Caco-2 (cell line): ENCODE measurements at regions not wholly inside any gene's neighbourhood (a gene's known extent, or its start where the extent isn't known, plus 50 kb on each side); places are given as distances from the start of the nearest gene placed in this dataset.

Experiments used
- BruUV-seq: library from RNA; stranded (reverse); fragments of 400-500 nt; replicated peaks from 2 replicates; lab custom pipeline; 2021; lab: Mats Ljungman, UMichigan
- CTCF ChIA-PET: fragments of 300-600 bp; sonication (Branson Sonifier 250); formaldehyde crosslinking; loops from one replicate; lab custom pipeline; 2022; ENCODE audit warnings: antibody characterized with exemption; lab: Charles Lee
- POLR2A ChIA-PET: fragments of 300-600 bp; sonication (Branson Sonifier 250); formaldehyde crosslinking; loops from one replicate; lab custom pipeline; 2022; ENCODE audit warnings: antibody characterized with exemption; lab: Charles Lee
- DNase-seq, 2 experiments: peaks; one replicate each; pipeline versions ENCODE4 v3.0.0 to v3.0.0-alpha.2; 2020 to 2022
- H3K27me3 ChIP-seq: replicated peaks from 2 replicates; pipeline ENCODE4 v1.6.0; 2011; ENCODE audit warnings: low read length; ENCODE audit not compliant: control insufficient read depth, insufficient read depth
- H3K36me3 ChIP-seq: 2 replicates; pipeline ENCODE4 v1.5.1; 2011; ENCODE audit warnings: low read length; ENCODE audit not compliant: control insufficient read depth, insufficient read depth
- H3K4me1 ChIP-seq: fragments of 250-450 bp; sonication (Bioruptor Pico); 2 replicates; pipeline ENCODE4 v1.5.1; 2020; ENCODE audit warnings: mild to moderate bottlenecking
- H3K4me3 ChIP-seq: 2 replicates; pipeline ENCODE4 v1.5.1; 2011; ENCODE audit warnings: low read depth, mild to moderate bottlenecking, control low read depth, low read length
- H3K9me3 ChIP-seq: fragments of 250-450 bp; sonication (Bioruptor Pico); 2 replicates; pipeline ENCODE4 v1.5.1; 2020; ENCODE audit warnings: mild to moderate bottlenecking, moderate library complexity
- H3K27ac Mint-ChIP-seq: one replicate; pipeline ENCODE4 v1.8.0; 2022; ENCODE audit warnings: mixed read lengths; ENCODE audit not compliant: unreplicated experiment
- H3K27me3 Mint-ChIP-seq: one replicate; pipeline ENCODE4 v1.8.0; 2022; ENCODE audit warnings: mixed read lengths; ENCODE audit not compliant: insufficient read depth, unreplicated experiment
- H3K36me3 Mint-ChIP-seq: one replicate; pipeline ENCODE4 v1.8.0; 2022; ENCODE audit warnings: mild to moderate bottlenecking, mixed read lengths; ENCODE audit not compliant: insufficient read depth, unreplicated experiment
- H3K4me1 Mint-ChIP-seq: one replicate; pipeline ENCODE4 v1.8.0; 2022; ENCODE audit warnings: low read depth, mixed read lengths; ENCODE audit not compliant: unreplicated experiment
- H3K4me3 Mint-ChIP-seq: one replicate; pipeline ENCODE4 v1.8.0; 2022; ENCODE audit warnings: mild to moderate bottlenecking, moderate library complexity, mixed read lengths; ENCODE audit not compliant: unreplicated experiment
- H3K9me3 Mint-ChIP-seq: one replicate; pipeline ENCODE4 v1.8.0; 2022; ENCODE audit warnings: mixed read lengths; ENCODE audit not compliant: unreplicated experiment
- intact Hi-C: fragments of 100-400 bp; cut with micrococcal nuclease; formaldehyde crosslinking; loops from one replicate; pipeline ENCODE4 v1.10.0; 2022; ENCODE audit not compliant: unreplicated experiment
- TF ChIP-seq, protein P1 (sequence below), 2 experiments: fragments of 200-600 bp in 1 of 2; IDR thresholded peaks; 1 replicate in 1 of 2; 2 replicates in 1 of 2; pipeline versions ENCODE4 v1.5.1 to v1.8.0; 2011 to 2022; ENCODE audit warnings: antibody characterized with exemption in 1 of 2, control low read depth in 1 of 2, inconsistent platforms in 1 of 2, low read depth in 1 of 2, low read length in 1 of 2, mild to moderate bottlenecking in 1 of 2, moderate library complexity in 1 of 2; ENCODE audit not compliant: insufficient read depth in 1 of 2, severe bottlenecking in 1 of 2, unreplicated experiment in 1 of 2

DNA sequence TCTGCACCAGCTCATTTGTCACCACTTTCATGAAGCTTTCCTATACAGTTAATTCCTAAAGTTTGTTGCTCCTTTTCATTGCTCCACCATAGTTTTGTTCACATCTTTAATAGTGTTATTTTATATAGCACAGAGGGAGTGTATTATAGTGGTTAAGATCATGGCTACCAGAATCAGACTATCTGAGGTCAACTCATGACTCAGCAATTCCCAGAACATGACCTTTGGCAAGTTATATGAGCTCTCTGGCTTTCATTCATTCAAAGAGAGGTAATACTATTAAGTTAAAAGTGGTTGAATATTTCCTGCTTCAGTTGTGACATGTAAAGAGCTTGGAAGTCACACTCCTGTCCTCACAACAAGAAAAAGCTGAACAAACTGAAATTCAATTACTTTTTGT, 1073.5 kb downstream of the NAALADL2 start:
- peaks cover 46% of the 10 kb centered on the region for H3K9me3 Mint-ChIP-seq
- H3K4me3 Mint-ChIP-seq: no peak overlapping the region
- TF ChIP-seq, protein P1, sequence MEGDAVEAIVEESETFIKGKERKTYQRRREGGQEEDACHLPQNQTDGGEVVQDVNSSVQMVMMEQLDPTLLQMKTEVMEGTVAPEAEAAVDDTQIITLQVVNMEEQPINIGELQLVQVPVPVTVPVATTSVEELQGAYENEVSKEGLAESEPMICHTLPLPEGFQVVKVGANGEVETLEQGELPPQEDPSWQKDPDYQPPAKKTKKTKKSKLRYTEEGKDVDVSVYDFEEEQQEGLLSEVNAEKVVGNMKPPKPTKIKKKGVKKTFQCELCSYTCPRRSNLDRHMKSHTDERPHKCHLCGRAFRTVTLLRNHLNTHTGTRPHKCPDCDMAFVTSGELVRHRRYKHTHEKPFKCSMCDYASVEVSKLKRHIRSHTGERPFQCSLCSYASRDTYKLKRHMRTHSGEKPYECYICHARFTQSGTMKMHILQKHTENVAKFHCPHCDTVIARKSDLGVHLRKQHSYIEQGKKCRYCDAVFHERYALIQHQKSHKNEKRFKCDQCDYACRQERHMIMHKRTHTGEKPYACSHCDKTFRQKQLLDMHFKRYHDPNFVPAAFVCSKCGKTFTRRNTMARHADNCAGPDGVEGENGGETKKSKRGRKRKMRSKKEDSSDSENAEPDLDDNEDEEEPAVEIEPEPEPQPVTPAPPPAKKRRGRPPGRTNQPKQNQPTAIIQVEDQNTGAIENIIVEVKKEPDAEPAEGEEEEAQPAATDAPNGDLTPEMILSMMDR (IDR thresholded peaks at IDR 0.05; ENCODE audit: insufficient read depth in 1 of 2, low read depth in 1 of 2, low read length in 1 of 2, severe bottlenecking in 1 of 2, unreplicated experiment in 1 of 2): no peak
- ChIA-PET POLR2A (no interaction called here), CTCF (interaction anchor here (1.1 kb wide), 1 partner anchor 9 kb away, joined by 3 read pairs; no protein-coding TSS in a partner anchor)
- no peak for DNase-seq
- Histone ChIP-seq H3K27me3 (no peaks in the 10 kb centered on the region), H3K4me3 (no peak overlapping the region), H3K9me3 (no peaks in the 10 kb centered on the region), H3K4me1 (0 out of 2 replicates have a peak, but pooled peaks cover 4% of the 10 kb centered on the region), H3K36me3 (no peaks in the 10 kb centered on the region)
- no TSS peak for BruUV-seq
- H3K27me3 Mint-ChIP-seq: no peaks in the 10 kb centered on the region
- H3K4me1 Mint-ChIP-seq: no peaks in the 10 kb centered on the region
- H3K36me3 Mint-ChIP-seq: no peaks in the 10 kb centered on the region
- no peak overlapping the region for H3K27ac Mint-ChIP-seq
- intact Hi-C loops: no loop called here

DNA sequence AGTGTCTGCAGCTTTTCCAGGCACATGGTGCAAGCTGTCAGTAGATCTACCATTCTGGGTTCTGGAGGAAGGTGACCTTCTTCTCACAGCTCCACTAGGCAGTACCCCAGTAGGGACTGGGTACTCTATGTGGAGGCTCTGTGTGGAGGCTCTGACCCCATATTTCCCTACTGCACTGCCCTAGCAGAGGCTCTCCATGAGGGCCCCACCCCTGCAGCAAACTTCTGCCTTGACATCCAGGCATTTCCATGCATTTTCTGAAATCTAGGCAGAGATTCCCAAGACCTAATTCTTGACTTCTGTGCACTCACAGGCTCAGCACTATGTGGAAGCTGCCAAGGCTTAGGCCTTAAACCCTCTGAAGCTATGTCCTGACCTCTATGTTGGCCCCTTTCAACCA, 1060.0 kb downstream of the NAALADL2 start:
- H3K9me3 ChIP-seq: peaks cover 9% of the 10 kb centered on the region; the same call in 1 of the 2 replicates
- H3K4me1 ChIP-seq: no peaks in the 10 kb centered on the region
- POLR2A ChIA-PET: no interaction called here
- peaks cover 10% of the 10 kb centered on the region for H3K9me3 Mint-ChIP-seq
- H3K36me3 ChIP-seq: no peaks in the 10 kb centered on the region
- no peak overlapping the region for H3K4me3 ChIP-seq
- CTCF ChIA-PET: no interaction called here
- H3K27me3 ChIP-seq: no peaks in the 10 kb centered on the region
- BruUV-seq: no TSS peak
- no peak for DNase-seq
- H3K36me3 Mint-ChIP-seq: no peaks in the 10 kb centered on the region
- H3K4me3 Mint-ChIP-seq: no peak overlapping the region
- no peaks in the 10 kb centered on the region for H3K27me3 Mint-ChIP-seq
- no peaks in the 10 kb centered on the region for H3K4me1 Mint-ChIP-seq
- H3K27ac Mint-ChIP-seq: no peak overlapping the region
- TF ChIP-seq, protein P1 (IDR thresholded peaks at IDR 0.05; ENCODE audit: insufficient read depth in 1 of 2, low read depth in 1 of 2, low read length in 1 of 2, severe bottlenecking in 1 of 2, unreplicated experiment in 1 of 2): no peak
- intact Hi-C loops: no loop called here

DNA sequence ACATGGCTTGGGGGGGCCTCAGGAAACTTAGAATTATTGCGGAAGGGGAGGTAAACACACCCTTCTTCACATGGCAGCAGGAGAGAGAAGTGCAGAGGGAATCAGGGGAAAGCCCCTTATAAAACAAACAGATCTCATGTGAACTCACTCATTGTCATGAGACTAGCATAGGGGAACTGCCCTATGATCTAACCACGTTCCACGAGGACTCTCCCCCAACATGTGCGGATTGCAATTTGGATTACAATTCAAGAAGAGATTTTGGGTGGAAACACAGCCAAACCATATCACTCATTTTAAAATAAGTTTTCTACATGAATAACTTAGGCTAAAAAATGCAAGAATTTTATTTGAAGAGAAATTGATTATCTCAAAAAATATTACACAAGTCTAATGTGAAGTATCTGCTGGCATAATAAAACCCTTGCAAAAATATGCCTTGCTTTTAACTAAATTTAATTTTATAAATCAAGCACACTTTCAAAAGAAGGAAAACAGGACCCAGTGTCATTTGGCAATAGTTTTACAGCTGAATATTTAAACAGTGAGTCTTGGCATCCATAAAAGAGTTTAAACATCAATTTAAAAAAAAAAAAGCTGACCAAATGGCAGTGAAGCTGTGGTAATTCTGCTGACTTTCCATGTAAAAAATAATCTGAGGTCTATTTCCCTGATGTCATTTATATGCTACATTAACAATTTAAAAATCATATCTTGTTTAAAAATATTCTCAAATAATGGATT, 1057.2 kb downstream of the NAALADL2 start:
- Mint-ChIP-seq H3K27me3 (no peaks in the 10 kb centered on the region), H3K9me3 (peaks cover 10% of the 10 kb centered on the region), H3K4me1 (no peaks in the 10 kb centered on the region), H3K36me3 (no peaks in the 10 kb centered on the region), H3K4me3 (no peak overlapping the region), H3K27ac (no peak overlapping the region)
- TF ChIP-seq, protein P1 (IDR thresholded peaks at IDR 0.05; ENCODE audit: insufficient read depth in 1 of 2, low read depth in 1 of 2, low read length in 1 of 2, severe bottlenecking in 1 of 2, unreplicated experiment in 1 of 2): no peak
- POLR2A ChIA-PET: no interaction called here
- Histone ChIP-seq H3K4me3 (no peak overlapping the region), H3K36me3 (no peaks in the 10 kb centered on the region), H3K27me3 (no peaks in the 10 kb centered on the region), H3K9me3 (peaks cover 9% of the 10 kb centered on the region; the same call in 1 of the 2 replicates), H3K4me1 (no peaks in the 10 kb centered on the region)
- intact Hi-C loops: no loop called here
- no peak for DNase-seq
- CTCF ChIA-PET: no interaction called here
- BruUV-seq: no TSS peak
